Cardiac fibroblast (primary cell): ENCODE measurements at regions not wholly inside any gene's neighbourhood (a gene's known extent, or its start where the extent isn't known, plus 50 kb on each side); places are given as distances from the start of the nearest gene placed in this dataset.
"Not testable (repeated sequence)": the region's sequence is repeated elsewhere in the genome, so short reads cannot be mapped to it uniquely, and the experiment has no call there.

ENCODE experiments used
- DNase-seq, 2 donors: peaks; one replicate each; pipeline versions ENCODE4 v3.0.0 to v3.0.0-alpha.2; 2010; ENCODE audit warnings: low read depth in 2 of 2
- H3K4me3 ChIP-seq, 2 donors: replicated peaks in 1 of 2; 1 replicate in 1 of 2; 2 replicates in 1 of 2; pipeline ENCODE4 v1.5.1; 2011; ENCODE audit warnings: low read depth in 2 of 2, low read length in 2 of 2, mild to moderate bottlenecking in 2 of 2, moderate library complexity in 1 of 2
- TF ChIP-seq, protein P1 (sequence below): IDR thresholded peaks from one replicate; pipeline ENCODE4 v1.5.1; 2011; ENCODE audit warnings: low read depth, mild to moderate bottlenecking, low read length, inconsistent platforms

DNA sequence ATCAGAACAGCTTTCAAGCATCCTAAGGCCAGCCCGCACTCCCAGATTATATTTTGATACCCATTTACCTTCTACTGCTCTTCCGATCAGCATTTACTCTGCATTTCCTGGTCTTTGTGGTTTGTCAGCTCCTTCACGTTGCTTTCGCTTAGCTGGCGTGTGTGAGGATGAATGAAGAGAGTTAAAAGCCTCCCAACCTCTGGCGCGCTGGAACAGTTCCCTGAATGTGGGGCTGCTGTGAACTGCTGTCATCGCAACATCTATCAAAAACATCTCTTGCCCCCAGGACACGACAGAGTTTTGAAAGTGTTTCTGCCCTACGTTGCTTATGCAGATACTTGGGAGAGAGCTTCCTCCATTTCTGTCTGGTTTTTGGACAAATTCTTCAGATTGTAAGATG, 129.2 kb downstream of the KCNA5 start:
- no peak overlapping the region for H3K4me3 ChIP-seq
- TF ChIP-seq, protein P1, sequence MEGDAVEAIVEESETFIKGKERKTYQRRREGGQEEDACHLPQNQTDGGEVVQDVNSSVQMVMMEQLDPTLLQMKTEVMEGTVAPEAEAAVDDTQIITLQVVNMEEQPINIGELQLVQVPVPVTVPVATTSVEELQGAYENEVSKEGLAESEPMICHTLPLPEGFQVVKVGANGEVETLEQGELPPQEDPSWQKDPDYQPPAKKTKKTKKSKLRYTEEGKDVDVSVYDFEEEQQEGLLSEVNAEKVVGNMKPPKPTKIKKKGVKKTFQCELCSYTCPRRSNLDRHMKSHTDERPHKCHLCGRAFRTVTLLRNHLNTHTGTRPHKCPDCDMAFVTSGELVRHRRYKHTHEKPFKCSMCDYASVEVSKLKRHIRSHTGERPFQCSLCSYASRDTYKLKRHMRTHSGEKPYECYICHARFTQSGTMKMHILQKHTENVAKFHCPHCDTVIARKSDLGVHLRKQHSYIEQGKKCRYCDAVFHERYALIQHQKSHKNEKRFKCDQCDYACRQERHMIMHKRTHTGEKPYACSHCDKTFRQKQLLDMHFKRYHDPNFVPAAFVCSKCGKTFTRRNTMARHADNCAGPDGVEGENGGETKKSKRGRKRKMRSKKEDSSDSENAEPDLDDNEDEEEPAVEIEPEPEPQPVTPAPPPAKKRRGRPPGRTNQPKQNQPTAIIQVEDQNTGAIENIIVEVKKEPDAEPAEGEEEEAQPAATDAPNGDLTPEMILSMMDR = no peak
- no peak for DNase-seq

DNA sequence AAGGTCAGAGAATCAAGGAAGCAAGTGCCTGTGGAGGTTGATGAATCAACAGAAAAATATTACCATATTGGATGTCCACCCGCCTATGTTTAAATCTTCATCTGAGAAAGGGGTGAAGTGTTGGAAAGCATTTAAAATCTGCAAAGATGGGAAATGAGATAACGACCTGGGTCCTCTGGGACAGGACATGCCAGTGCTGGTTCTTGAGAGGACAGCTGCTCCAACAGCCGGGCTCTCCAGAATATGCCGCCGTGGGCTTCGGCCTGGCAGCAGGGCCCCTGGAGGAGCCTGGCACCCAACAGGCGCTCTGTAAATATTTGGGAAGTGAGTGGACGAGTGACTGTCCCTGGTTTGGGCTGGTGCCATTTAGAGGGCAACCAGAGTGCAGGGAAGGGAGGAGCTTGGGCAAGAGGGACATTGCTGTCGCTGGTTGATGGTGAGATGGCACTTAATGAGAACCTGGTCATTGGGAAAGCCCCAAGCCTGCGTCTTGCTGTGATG, 129.9 kb downstream of the KCNA5 start:
- H3K4me3 ChIP-seq = no peak overlapping the region
- TF ChIP-seq, protein P1 = no peak
- DNase-seq = no peak

DNA sequence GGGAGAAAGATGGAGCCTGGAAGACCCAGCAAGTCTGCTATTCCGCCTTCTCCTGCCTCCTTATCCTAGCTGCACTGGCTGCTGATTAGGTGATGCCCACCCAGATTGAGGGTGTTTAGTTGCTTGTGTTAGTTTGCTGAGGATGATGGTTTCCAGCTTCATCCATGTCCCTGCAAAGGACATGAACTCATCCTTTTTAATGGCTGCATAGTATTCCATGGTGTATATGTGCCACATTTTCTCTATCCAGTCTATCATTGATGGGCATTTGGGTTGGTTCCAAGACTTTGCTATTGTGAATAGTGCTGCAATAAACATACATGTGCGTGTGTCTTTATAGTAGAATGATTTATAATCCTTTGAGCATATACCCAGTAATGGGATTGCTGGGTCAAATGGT, 131.7 kb downstream of the KCNA5 start:
- not testable (repeated sequence) for H3K4me3 ChIP-seq, DNase-seq

DNA sequence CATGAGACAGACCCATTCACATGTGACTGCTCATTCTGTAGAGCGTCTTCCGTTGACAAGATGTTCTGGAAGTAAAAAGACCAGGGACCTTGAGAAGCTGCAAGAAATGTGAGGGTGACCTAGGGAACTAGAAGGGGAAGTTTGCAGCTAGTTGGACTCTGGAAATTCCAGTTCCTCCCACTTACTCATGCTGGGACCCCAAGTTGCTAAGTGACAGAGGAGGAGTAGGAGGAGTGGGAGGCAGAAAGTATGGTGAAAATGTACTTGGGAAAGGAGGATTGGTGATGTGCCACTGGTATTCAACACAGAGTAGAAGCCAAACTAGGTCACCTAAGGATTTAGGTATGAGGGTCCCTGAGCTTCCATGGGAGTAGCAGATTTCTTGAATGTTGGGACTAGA, 132.4 kb downstream of the KCNA5 start:
- no peak for DNase-seq
- TF ChIP-seq, protein P1 = no peak
- no peak overlapping the region for H3K4me3 ChIP-seq

DNA sequence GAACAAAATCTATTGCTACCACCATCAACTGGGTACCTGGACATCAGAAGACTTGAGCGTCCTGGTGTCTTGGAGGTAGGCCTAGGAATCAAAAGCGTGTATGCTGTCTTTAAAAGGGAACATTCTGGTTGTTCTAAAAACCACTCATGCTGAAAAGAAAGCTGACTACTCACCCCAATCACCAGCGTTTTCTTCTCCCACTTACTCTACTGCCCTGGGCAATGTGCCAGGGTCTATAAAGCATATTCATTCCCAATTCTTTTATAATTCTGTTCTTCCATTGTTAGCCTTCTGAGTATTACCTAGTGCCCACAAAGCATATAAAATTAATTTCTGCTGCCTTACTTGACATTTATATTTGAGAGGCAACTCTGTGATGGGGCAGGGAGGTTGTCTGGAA, 133.4 kb downstream of the KCNA5 start:
- DNase-seq = no peak
- no peak overlapping the region for H3K4me3 ChIP-seq
- TF ChIP-seq, protein P1 = no peak

DNA sequence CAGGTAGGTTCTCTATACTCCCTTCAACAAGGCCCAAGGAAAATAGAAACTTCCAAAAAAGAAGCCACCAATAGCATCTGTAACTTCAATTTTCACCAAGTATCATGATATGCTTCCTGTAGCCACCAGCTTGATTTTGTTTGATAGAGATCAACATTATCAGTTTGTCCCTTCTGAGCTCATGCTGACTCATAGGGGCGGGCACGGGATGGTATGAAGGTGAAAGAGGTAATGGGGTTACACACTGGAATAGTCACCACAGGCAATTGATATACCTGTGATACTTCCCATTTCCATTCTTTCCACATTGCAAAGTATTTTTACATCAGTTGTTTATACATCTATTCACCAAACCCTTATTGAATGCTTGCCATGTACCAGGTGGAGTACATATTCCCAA, 134.1 kb downstream of the KCNA5 start:
- no peak for DNase-seq
- H3K4me3 ChIP-seq = no peak overlapping the region
- TF ChIP-seq, protein P1 = no peak

DNA sequence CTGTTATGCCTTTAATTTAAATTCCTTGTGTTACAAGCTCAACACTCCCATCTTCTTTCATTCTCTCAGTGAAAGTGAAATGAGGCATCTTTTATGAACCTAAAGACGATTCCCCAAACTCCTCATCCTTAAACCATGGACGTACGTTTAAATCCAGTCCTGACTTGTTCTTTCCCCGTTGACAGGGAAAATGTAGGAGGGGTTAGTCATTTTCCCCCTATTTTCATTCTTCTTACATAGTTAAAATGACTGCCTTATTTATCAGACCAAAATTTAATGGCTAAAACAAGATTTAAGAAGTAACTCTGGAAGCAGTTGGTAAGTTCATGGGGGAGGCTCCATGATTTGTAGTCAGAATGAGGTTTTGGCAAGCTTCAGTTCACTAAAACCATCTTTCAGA, 134.9 kb downstream of the KCNA5 start:
- DNase-seq = no peak
- no peak overlapping the region for H3K4me3 ChIP-seq
- TF ChIP-seq, protein P1 = no peak
